Transverse colon (tissue), 4 donors: ENCODE measurements at regions not wholly inside any gene's neighbourhood (a gene's known extent, or its start where the extent isn't known, plus 50 kb on each side); places are given as distances from the start of the nearest gene placed in this dataset.

Source experiments
- EP300 ChIP-seq: sonication (generic); formaldehyde crosslinking; IDR thresholded peaks from one replicate; pipeline ENCODE4 v1.6.1; 2017; ENCODE audit warnings: antibody characterized with exemption, low read depth
- POLR2AphosphoS5 ChIP-seq, 3 donors: sonication (generic); formaldehyde crosslinking; IDR thresholded peaks; one replicate each; pipeline ENCODE4 v1.6.1; 2016; ENCODE audit warnings: antibody characterized with exemption in 3 of 3
- TF ChIP-seq, protein P1 (sequence below), 5 experiments: fragments of 200-600 bp in 3 of 5; fragments of 450-650 bp in 2 of 5; sonication (generic) in 3 of 5; IDR thresholded peaks; 1 replicate in 2 of 5; 2 replicates in 3 of 5; pipeline ENCODE4 v1.5.1; 2016 to 2017; ENCODE audit warnings: antibody characterized with exemption in 5 of 5, inconsistent platforms in 3 of 5, mild to moderate bottlenecking in 2 of 5, moderate library complexity in 1 of 5

DNA sequence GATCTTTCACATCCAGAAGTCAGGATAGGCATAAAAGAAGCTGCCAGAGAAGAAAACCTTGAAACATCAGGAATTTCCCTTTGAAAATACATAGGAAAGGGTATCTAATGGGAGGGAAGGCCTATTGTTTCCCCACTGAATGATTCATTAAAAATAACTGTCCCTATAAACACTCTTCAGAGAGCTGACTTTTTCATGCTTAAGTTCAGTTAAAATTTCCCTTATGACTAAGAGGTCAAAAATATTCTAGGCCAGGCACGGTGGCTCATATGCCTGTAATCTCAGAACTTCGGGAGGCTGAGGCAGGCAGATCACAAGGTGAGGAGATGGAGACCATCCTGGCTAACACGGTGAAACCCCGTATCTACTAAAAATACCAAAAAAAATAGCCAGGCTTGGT lies 499.5 kb downstream of the ENC1 start:
- TF ChIP-seq POLR2AphosphoS5 (IDR thresholded peaks at IDR 0.05) (no peak), EP300 (no peak)
- TF ChIP-seq, protein P1, sequence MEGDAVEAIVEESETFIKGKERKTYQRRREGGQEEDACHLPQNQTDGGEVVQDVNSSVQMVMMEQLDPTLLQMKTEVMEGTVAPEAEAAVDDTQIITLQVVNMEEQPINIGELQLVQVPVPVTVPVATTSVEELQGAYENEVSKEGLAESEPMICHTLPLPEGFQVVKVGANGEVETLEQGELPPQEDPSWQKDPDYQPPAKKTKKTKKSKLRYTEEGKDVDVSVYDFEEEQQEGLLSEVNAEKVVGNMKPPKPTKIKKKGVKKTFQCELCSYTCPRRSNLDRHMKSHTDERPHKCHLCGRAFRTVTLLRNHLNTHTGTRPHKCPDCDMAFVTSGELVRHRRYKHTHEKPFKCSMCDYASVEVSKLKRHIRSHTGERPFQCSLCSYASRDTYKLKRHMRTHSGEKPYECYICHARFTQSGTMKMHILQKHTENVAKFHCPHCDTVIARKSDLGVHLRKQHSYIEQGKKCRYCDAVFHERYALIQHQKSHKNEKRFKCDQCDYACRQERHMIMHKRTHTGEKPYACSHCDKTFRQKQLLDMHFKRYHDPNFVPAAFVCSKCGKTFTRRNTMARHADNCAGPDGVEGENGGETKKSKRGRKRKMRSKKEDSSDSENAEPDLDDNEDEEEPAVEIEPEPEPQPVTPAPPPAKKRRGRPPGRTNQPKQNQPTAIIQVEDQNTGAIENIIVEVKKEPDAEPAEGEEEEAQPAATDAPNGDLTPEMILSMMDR (IDR thresholded peaks at IDR 0.05): no peak
